ENCODE measurements at regions not wholly inside any gene's neighbourhood (a gene's known extent, or its start where the extent isn't known, plus 50 kb on each side); places are given as distances from the start of the nearest gene placed in this dataset.

- no peaks in the 10 kb centered on the region for H3K36me3 Mint-ChIP-seq (ENCODE audit: low read depth)
- DNase-seq (ENCODE audit: low read depth, low spot score): no peak
- no peaks in the 10 kb centered on the region for H3K27me3 Mint-ChIP-seq (ENCODE audit: low read depth)
- TF ChIP-seq CTCF (conservative IDR thresholded peaks at IDR 0.05): no peak
- no peak overlapping the region for H3K27ac Mint-ChIP-seq (ENCODE audit: unreplicated experiment)
- peaks cover 14% of the 10 kb centered on the region for H3K4me1 Mint-ChIP-seq
- no peaks in the 10 kb centered on the region for H3K9me3 Mint-ChIP-seq
- H3K4me3 Mint-ChIP-seq: no peak overlapping the region
Measured at GRCh38 chr15:35168464-35168863, 83.4 kb upstream of the NANOGP8 start.

- DNase-seq (ENCODE audit: low read depth, low spot score): no peak
- Mint-ChIP-seq H3K4me3 (no peak overlapping the region), H3K27ac (ENCODE audit: unreplicated experiment) (no peak overlapping the region), H3K9me3 (no peaks in the 10 kb centered on the region), H3K4me1 (peaks cover 14% of the 10 kb centered on the region), H3K27me3 (ENCODE audit: low read depth) (no peaks in the 10 kb centered on the region), H3K36me3 (ENCODE audit: low read depth) (no peaks in the 10 kb centered on the region)
- no peak for TF ChIP-seq CTCF (conservative IDR thresholded peaks at IDR 0.05)
Measured at GRCh38 chr15:35167675-35168074, 82.6 kb upstream of the NANOGP8 start.

- peaks cover 14% of the 10 kb centered on the region for H3K4me1 Mint-ChIP-seq
- H3K9me3 Mint-ChIP-seq: no peaks in the 10 kb centered on the region
- TF ChIP-seq CTCF (conservative IDR thresholded peaks at IDR 0.05): no peak
- DNase-seq (ENCODE audit: low read depth, low spot score): no peak
- no peaks in the 10 kb centered on the region for H3K27me3 Mint-ChIP-seq (ENCODE audit: low read depth)
- H3K27ac Mint-ChIP-seq (ENCODE audit: unreplicated experiment): no peak overlapping the region
- H3K4me3 Mint-ChIP-seq: no peak overlapping the region
- H3K36me3 Mint-ChIP-seq (ENCODE audit: low read depth): no peaks in the 10 kb centered on the region
Measured at GRCh38 chr15:35166730-35167359, 81.8 kb upstream of the NANOGP8 start.

- H3K4me3 Mint-ChIP-seq: no peak overlapping the region
- no peaks in the 10 kb centered on the region for H3K36me3 Mint-ChIP-seq (ENCODE audit: low read depth)
- DNase-seq (ENCODE audit: low read depth, low spot score): no peak
- H3K4me1 Mint-ChIP-seq: peaks cover 3% of the 10 kb centered on the region
- no peak for TF ChIP-seq CTCF (conservative IDR thresholded peaks at IDR 0.05)
- no peaks in the 10 kb centered on the region for H3K9me3 Mint-ChIP-seq
- H3K27me3 Mint-ChIP-seq (ENCODE audit: low read depth): no peaks in the 10 kb centered on the region
- no peak overlapping the region for H3K27ac Mint-ChIP-seq (ENCODE audit: unreplicated experiment)
Measured at GRCh38 chr15:35161694-35162093, 76.6 kb upstream of the NANOGP8 start.

GRCh38 chr15:35159170-35159569 is 74.1 kb upstream of the NANOGP8 start:
- no peak for DNase-seq (ENCODE audit: low read depth, low spot score)
- H3K9me3 Mint-ChIP-seq: no peaks in the 10 kb centered on the region
- no peaks in the 10 kb centered on the region for H3K36me3 Mint-ChIP-seq (ENCODE audit: low read depth)
- H3K27me3 Mint-ChIP-seq (ENCODE audit: low read depth): no peaks in the 10 kb centered on the region
- no peak for TF ChIP-seq CTCF (conservative IDR thresholded peaks at IDR 0.05)
- H3K4me1 Mint-ChIP-seq: no peaks in the 10 kb centered on the region
- H3K4me3 Mint-ChIP-seq: no peak overlapping the region
- no peak overlapping the region for H3K27ac Mint-ChIP-seq (ENCODE audit: unreplicated experiment)

Data from neural crest cell (in vitro differentiated cells).